Activated CD8-positive, alpha-beta T cell treated with anti-CD3 and anti-CD28 coated beads, Interleukin-2, amount 10 ng/mL, durations not matched to agents 7 days and 5 days (primary cell): ENCODE measurements at regions not wholly inside any gene's neighbourhood (a gene's known extent, or its start where the extent isn't known, plus 50 kb on each side); places are given as distances from the start of the nearest gene placed in this dataset.

Experiments
- ATAC-seq: fragments of 150-1000 bp; cut with Tn5 transposase; one replicate; pipeline ENCODE4 v1.10.0; 2021; ENCODE audit warnings: moderate library complexity
- CTCF ChIA-PET: fragments of 350-600 bp; sonication (Branson Sonifier 250); formaldehyde crosslinking; loops from one replicate; lab custom pipeline; 2021; ENCODE audit warnings: antibody characterized with exemption; lab: Charles Lee
- POLR2A ChIA-PET: fragments of 350-600 bp; sonication (Branson Sonifier 250); formaldehyde crosslinking; loops from one replicate; lab custom pipeline; 2021; ENCODE audit warnings: antibody characterized with exemption; lab: Charles Lee
- DNase-seq: peaks from one replicate; pipeline ENCODE4 v3.0.0-alpha.2; 2020
- H3K27ac Mint-ChIP-seq: one replicate; pipeline ENCODE4 v1.8.0; 2021; ENCODE audit warnings: mild to moderate bottlenecking, mixed read lengths
- H3K27me3 Mint-ChIP-seq: one replicate; pipeline ENCODE4 v1.8.0; 2021; ENCODE audit warnings: low read depth, mixed read lengths
- H3K36me3 Mint-ChIP-seq: one replicate; pipeline ENCODE4 v1.8.0; 2021; ENCODE audit warnings: low read depth, mixed read lengths
- H3K4me1 Mint-ChIP-seq: one replicate; pipeline ENCODE4 v1.8.0; 2021; ENCODE audit warnings: low read depth, mixed read lengths
- H3K4me3 Mint-ChIP-seq: one replicate; pipeline ENCODE4 v1.8.0; 2021; ENCODE audit warnings: mild to moderate bottlenecking, mixed read lengths
- H3K9me3 Mint-ChIP-seq: one replicate; pipeline ENCODE4 v1.8.0; 2022; ENCODE audit warnings: mixed read lengths; ENCODE audit not compliant: insufficient read depth

DNA sequence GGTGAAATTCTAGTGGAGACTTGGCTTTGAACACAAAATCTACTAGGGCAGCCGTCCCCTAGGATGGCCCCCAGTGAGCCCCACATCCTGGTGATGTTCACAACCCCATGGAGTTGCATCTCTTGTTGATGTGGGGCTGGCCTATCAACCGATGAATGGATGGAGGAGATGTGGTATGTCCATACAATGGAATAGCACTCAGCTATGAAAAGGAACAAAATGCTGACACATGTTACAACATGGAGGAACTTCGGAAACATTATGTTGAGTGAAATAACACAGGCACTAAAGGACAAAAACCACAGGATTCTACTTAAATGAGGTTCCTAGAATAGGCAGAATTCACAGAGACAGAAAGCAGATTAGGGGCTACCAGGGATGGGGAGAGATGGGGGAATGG, 80.1 kb upstream of the ASAP2 start:
- Mint-ChIP-seq H3K36me3 (no peaks in the 10 kb centered on the region), H3K9me3 (no peaks in the 10 kb centered on the region), H3K27me3 (peaks cover 2% of the 10 kb centered on the region), H3K27ac (no peak overlapping the region), H3K4me3 (no peak overlapping the region), H3K4me1 (no peaks in the 10 kb centered on the region)
- ATAC-seq, result no peak
- no peak for DNase-seq
- ChIA-PET CTCF (no interaction called here), POLR2A (no interaction called here)

DNA sequence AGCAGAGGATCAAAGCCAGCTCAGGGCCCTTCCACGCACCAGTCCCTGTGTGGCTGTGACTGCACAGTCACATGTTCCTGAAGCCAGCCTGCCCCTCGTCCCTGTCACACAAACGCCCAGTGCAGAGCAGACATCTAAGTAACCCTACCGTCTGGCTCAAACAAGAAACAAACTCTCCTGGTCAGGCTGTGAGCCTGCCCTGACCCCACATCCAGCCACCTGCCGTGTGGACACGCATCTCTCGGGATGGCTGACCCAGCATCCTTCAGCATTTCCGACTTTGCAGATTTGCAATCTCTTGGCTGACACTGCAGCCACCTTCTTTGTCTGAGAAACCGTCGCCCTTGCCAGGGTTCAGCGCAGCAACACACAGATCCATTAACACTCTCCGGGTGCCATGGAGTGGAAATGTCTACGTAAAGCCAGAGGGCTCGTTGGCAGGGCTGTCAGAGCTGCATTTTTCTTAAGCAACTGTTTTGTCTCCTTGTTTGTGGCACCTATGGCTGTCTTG, 82.3 kb upstream of the ASAP2 start:
- DNase-seq (no peak), ATAC-seq (no peak)
- H3K4me1 Mint-ChIP-seq, result no peaks in the 10 kb centered on the region
- H3K27ac Mint-ChIP-seq, result no peak overlapping the region
- H3K9me3 Mint-ChIP-seq, result no peaks in the 10 kb centered on the region
- no peaks in the 10 kb centered on the region for H3K36me3 Mint-ChIP-seq
- no peaks in the 10 kb centered on the region for H3K27me3 Mint-ChIP-seq
- CTCF ChIA-PET, result no interaction called here
- POLR2A ChIA-PET, result no interaction called here
- no peak overlapping the region for H3K4me3 Mint-ChIP-seq

DNA sequence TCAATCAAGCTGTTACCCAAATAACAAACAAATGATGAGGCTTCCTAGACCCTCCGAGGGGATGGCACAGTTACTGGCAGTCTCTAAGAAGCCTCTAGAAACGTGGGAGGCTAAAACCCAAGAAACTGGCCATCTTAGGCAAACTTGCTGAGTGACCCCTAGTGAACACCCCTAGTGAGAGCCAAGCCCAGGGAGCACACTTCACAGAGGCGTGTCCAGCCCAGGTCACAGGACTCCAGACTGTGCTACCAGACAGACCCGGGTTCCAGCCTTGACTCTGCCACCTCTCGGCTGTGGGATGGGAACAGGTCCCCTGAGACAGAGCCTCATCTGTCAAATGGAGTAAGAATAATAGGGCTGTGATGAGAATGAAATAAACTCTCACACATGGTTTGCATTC, 83.5 kb upstream of the ASAP2 start:
- Mint-ChIP-seq H3K27ac (no peak overlapping the region), H3K36me3 (no peaks in the 10 kb centered on the region), H3K9me3 (no peaks in the 10 kb centered on the region), H3K27me3 (no peaks in the 10 kb centered on the region), H3K4me1 (no peaks in the 10 kb centered on the region), H3K4me3 (no peak overlapping the region)
- ATAC-seq, result no peak
- DNase-seq, result no peak
- ChIA-PET POLR2A (no interaction called here), CTCF (no interaction called here)

DNA sequence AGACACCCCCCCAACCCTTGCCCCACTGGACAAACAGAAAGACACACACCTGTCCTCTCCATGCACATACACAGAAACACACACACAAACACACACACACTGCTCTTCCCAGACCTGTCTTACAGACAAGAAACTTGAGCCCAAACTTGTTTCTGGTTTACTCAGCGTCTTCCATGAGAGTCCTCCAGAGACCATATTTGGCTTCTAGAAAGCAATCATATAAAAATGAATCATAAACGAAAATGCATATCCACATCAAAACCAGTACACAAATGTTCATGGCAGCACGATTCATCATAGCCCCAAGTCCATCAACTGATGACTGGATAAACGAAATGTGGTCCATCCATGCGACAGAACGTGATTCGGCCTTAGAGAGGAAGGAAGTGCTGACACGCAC, 84.2 kb upstream of the ASAP2 start:
- ChIA-PET CTCF (no interaction called here), POLR2A (no interaction called here)
- Mint-ChIP-seq H3K27ac (no peak overlapping the region), H3K4me1 (no peaks in the 10 kb centered on the region), H3K4me3 (no peak overlapping the region), H3K36me3 (no peaks in the 10 kb centered on the region), H3K9me3 (no peaks in the 10 kb centered on the region), H3K27me3 (no peaks in the 10 kb centered on the region)
- DNase-seq (no peak), ATAC-seq (no peak)

DNA sequence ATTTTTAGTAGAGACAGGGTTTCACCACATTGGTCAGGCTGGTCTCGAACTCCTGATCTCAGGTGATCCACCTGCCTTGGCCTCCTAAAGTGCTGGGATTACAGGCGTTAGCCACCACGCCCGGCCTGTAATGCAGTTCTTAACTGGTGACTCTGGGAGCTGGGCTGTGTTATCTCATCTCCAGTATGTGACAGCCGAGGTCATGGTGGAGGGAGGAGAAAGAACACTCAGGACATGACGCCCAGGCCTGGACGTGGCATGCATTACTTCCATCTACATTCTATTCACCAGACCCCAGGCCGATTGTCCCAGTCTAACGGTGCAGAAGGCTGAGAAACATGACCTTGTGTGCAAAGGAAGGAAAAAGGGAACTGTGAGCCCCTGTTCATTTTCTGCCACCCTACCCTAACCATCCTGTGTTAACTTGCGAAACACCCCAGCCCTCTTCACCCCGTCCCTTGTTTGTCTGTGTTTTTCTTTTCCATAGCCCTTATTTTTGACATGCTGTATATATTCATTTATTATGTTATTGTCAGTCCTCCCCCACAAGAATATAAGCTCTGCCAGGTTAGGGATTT, 88.1 kb upstream of the ASAP2 start:
- no peaks in the 10 kb centered on the region for H3K36me3 Mint-ChIP-seq
- ChIA-PET CTCF (no interaction called here), POLR2A (no interaction called here)
- H3K9me3 Mint-ChIP-seq, result no peaks in the 10 kb centered on the region
- ATAC-seq (no peak), DNase-seq (no peak)
- H3K27ac Mint-ChIP-seq, result no peak overlapping the region
- H3K4me1 Mint-ChIP-seq, result no peaks in the 10 kb centered on the region
- no peak overlapping the region for H3K4me3 Mint-ChIP-seq
- no peaks in the 10 kb centered on the region for H3K27me3 Mint-ChIP-seq

DNA sequence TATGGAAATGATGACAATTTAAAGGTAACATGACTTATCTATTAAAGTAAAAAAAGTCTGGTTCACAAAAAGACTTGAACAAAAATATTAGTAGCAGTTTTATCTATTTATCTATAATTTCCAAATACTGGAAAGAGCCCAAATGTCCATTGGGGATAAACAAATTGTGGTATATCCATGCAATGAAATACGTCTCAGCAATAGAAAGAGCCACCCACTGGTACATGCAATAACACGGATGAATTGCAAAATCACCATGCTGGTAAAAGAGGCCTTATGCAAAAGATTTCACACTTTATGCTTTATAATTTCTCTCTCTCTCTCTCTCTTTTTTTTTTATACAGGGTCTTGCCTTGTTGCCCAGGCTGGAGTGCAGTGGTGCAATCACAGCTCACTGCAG, 91.4 kb upstream of the ASAP2 start:
- no peak overlapping the region for H3K4me3 Mint-ChIP-seq
- ATAC-seq (no peak), DNase-seq (no peak)
- H3K27ac Mint-ChIP-seq, result no peak overlapping the region
- no peaks in the 10 kb centered on the region for H3K9me3 Mint-ChIP-seq
- ChIA-PET POLR2A (interaction anchor here (0.6 kb wide), 1 partner anchor 233 kb away, joined by 4 read pairs; no protein-coding TSS in a partner anchor), CTCF (no interaction called here)
- H3K4me1 Mint-ChIP-seq, result no peaks in the 10 kb centered on the region
- no peaks in the 10 kb centered on the region for H3K27me3 Mint-ChIP-seq
- no peaks in the 10 kb centered on the region for H3K36me3 Mint-ChIP-seq

DNA sequence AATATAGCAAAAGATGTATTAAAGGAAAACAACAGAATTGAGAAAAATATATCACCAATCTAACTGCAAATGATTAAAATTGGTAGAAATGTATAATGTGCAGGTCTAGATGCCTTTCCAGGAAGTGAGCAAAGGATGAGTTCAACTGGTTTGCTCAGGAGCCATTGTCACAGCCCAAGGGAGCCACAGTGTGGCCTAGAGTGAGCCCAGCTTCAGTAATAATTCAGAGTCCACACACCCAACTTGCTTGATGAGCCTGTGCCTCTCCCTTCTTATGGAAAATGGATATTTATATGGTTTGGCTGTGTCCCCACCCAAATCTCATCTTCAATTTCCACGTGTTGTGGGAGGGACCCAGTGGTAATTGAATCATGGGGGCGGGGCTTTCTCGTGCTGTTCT, 92.2 kb upstream of the ASAP2 start:
- no peak for DNase-seq
- no peaks in the 10 kb centered on the region for H3K27me3 Mint-ChIP-seq
- ATAC-seq, result no peak
- H3K9me3 Mint-ChIP-seq, result no peaks in the 10 kb centered on the region
- H3K4me3 Mint-ChIP-seq, result no peak overlapping the region
- no peak overlapping the region for H3K27ac Mint-ChIP-seq
- H3K36me3 Mint-ChIP-seq, result no peaks in the 10 kb centered on the region
- ChIA-PET CTCF (interaction anchor here (1.1 kb wide), 1 partner anchor 241 kb away, joined by 3 read pairs; no protein-coding TSS in a partner anchor), POLR2A (no interaction called here)
- no peaks in the 10 kb centered on the region for H3K4me1 Mint-ChIP-seq

DNA sequence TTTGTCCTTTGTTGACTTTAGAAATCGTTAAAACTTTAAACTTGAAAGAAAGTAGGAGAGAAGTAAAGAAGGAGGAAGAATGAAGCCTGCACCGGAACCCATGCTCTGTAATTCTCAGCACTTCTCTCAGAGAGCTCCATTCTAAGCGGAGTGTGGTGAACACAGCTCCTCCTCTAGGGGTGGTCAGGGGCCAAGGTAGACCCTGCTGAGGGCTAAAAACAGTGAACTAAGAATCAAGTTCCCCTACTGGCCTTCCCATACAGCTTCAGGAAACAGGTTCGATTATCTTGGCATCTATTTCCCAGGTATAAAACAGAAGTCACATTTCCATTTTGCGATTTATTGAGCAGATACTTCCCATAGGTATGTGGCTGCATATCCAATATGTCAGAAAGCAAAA, 92.7 kb upstream of the ASAP2 start:
- no peak overlapping the region for H3K4me3 Mint-ChIP-seq
- DNase-seq (no peak), ATAC-seq (no peak)
- ChIA-PET CTCF (interaction anchor here (1.1 kb wide), 1 partner anchor 241 kb away, joined by 3 read pairs; no protein-coding TSS in a partner anchor), POLR2A (no interaction called here)
- H3K9me3 Mint-ChIP-seq, result no peaks in the 10 kb centered on the region
- no peak overlapping the region for H3K27ac Mint-ChIP-seq
- no peaks in the 10 kb centered on the region for H3K4me1 Mint-ChIP-seq
- no peaks in the 10 kb centered on the region for H3K36me3 Mint-ChIP-seq
- H3K27me3 Mint-ChIP-seq, result no peaks in the 10 kb centered on the region

DNA sequence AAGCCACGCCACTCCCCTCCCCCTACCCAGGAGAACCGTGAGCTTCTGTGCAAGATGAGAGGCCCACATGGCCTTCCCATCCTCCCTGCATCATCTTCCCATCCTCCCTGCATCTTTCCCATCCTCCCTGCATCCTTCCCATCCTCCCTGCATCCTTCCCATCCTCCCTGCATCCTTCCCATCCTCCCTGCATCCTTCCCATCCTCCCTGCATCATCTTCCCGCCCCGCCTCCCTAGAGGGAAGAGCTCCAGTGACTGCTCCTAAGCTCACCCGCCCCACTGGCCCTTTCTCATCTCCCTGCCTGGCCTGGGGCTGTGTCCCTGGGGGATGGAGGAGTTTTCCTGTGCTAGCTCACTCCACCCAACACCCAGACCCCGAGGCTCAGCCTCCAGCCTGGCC, 93.3 kb upstream of the ASAP2 start:
- no peaks in the 10 kb centered on the region for H3K9me3 Mint-ChIP-seq
- no peaks in the 10 kb centered on the region for H3K4me1 Mint-ChIP-seq
- H3K4me3 Mint-ChIP-seq, result no peak overlapping the region
- H3K36me3 Mint-ChIP-seq, result no peaks in the 10 kb centered on the region
- H3K27ac Mint-ChIP-seq, result no peak overlapping the region
- CTCF ChIA-PET, result interaction anchor here (0.7 kb wide), 1 partner anchor 231 kb away, joined by 3 read pairs; no protein-coding TSS in a partner anchor
- no peaks in the 10 kb centered on the region for H3K27me3 Mint-ChIP-seq
- DNase-seq (no peak), ATAC-seq (no peak)
- POLR2A ChIA-PET, result no interaction called here

DNA sequence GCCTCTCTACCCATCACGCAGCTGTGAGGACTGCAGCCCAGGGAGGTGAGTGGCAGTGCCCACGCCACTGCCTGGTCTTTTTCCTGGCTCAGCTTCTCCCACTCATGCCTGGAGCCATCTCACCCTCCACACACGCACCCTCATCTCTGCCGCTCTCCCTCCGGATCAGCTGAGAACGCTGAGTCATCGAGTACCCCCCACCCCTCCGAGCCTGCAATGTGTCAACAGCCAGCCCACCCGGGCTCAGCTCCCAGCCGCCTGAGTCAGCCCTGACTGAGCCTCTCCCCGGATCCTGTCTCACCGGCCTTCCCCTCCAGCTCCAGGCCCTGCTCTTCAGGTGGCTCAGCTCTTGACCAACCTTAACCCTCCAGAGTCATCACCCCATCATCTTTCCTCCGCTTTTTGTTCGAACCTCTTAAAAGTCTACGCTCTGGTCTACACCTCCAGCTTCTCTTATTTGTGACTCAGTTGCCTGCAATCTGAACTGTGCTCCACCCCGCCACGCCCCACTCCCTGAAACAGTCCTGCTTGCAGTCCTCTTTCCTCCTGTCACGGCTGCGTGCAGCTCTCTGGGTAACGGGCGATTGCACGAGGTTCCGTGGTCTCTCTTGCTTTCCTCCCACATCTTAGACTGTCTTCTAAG, 94.4 kb upstream of the ASAP2 start:
- Mint-ChIP-seq H3K36me3 (no peaks in the 10 kb centered on the region), H3K4me3 (no peak overlapping the region), H3K27me3 (no peaks in the 10 kb centered on the region), H3K27ac (no peak overlapping the region), H3K9me3 (no peaks in the 10 kb centered on the region), H3K4me1 (no peaks in the 10 kb centered on the region)
- DNase-seq, result no peak
- CTCF ChIA-PET, result no interaction called here
- POLR2A ChIA-PET, result no interaction called here
- no peak for ATAC-seq

DNA sequence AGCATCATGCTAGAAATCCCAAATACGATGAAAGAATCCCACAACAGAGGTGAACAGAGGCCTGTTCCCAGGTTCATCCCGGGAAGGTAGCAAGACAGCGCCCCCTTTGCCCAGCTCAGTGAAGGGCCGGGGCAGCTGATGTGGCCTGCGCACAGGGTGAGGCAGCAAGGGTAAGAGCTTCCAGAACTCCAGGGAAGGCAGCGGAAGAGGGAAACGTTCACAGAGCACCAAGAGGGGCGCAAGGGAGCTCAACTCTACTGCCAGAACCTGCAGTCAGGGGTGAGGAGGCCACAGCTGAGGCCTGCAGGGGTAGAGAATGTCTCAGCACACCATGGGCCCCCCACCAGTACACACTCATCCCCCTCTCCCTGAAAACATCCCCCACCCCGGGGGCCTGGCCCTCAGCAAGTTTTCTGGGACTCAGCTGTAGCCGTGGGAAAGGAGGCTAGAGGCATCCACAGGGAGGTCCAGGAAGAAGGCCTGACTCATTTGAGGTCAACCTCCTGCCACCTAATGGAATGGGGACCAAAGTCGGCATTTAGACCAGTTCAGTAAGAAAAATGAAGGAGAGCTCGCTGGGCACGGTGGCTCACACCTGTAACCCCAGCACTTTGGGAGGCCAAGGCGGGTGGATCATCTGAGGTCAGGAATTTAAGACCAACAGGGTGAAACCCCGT, 95.6 kb upstream of the ASAP2 start:
- ATAC-seq, result no peak
- ChIA-PET CTCF (no interaction called here), POLR2A (no interaction called here)
- Mint-ChIP-seq H3K27ac (no peak overlapping the region), H3K36me3 (no peaks in the 10 kb centered on the region), H3K4me1 (no peaks in the 10 kb centered on the region), H3K4me3 (no peak overlapping the region), H3K9me3 (no peaks in the 10 kb centered on the region), H3K27me3 (no peaks in the 10 kb centered on the region)
- no peak for DNase-seq

DNA sequence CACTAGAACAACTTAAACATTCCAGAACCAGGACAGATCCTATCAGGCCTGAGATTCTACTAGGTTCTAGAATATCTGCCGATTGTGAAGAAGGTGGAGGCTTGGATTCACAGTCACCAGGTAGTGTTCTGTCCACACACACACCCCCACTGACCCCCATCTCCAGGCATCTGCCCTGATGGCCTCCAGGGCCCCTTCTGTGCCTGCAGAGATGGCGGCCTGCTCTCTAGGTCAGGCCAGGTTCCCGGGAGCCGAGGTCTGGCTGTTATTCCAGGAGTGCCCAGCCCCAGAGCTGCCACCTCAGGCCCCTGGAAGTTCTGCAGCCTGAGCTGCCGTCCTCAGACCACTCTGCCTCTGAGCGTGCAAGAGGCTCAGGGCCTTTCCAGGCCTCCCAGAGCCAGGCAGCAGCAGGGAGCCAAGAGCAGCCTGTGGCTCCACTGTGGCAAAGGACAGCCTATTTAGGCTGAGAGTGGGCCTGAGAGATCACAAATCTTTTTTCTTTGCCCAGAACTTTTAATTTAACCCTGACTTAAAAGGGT, 96.2 kb upstream of the ASAP2 start:
- Mint-ChIP-seq H3K36me3 (no peaks in the 10 kb centered on the region), H3K27me3 (no peaks in the 10 kb centered on the region), H3K4me1 (no peaks in the 10 kb centered on the region), H3K27ac (no peak overlapping the region), H3K4me3 (no peak overlapping the region), H3K9me3 (no peaks in the 10 kb centered on the region)
- ChIA-PET POLR2A (no interaction called here), CTCF (no interaction called here)
- no peak for DNase-seq
- no peak for ATAC-seq
